ENCODE measurements at regions not wholly inside any gene's neighbourhood (a gene's known extent, or its start where the extent isn't known, plus 50 kb on each side); places are given as distances from the start of the nearest gene placed in this dataset.

GRCh38 chr6:144580771-144581170 is 295.6 kb downstream of the UTRN start:
- DNase-seq (ENCODE audit: low read depth) = no peak

- DNase-seq (ENCODE audit: low read depth) = peak; percentile 66
Observed at GRCh38 chr6:144581812-144582537, 296.8 kb downstream of the UTRN start.

- peak; percentile 39 for DNase-seq (ENCODE audit: low read depth)
Observed at GRCh38 chr6:144582939-144583613, 297.9 kb downstream of the UTRN start.

- no peak for DNase-seq (ENCODE audit: low read depth)
Observed at GRCh38 chr6:144583614-144583954, 298.4 kb downstream of the UTRN start.

GRCh38 chr6:144585217-144585814 is 300.2 kb downstream of the UTRN start:
- peak; percentile 38 for DNase-seq (ENCODE audit: low read depth)

GRCh38 chr6:144586986-144587385 is 301.9 kb downstream of the UTRN start:
- DNase-seq (ENCODE audit: low read depth) = no peak

GRCh38 chr6:144588697-144589325 is 303.7 kb downstream of the UTRN start:
- peak; percentile 55 for DNase-seq (ENCODE audit: low read depth)

GRCh38 chr6:144590532-144590931 is 305.4 kb downstream of the UTRN start:
- no peak for DNase-seq (ENCODE audit: low read depth)

- no peak for DNase-seq (ENCODE audit: low read depth)
Observed at GRCh38 chr6:144593392-144593791, 308.3 kb downstream of the UTRN start.

GRCh38 chr6:144594585-144594984 is 309.4 kb downstream of the UTRN start:
- DNase-seq (ENCODE audit: low read depth) = no peak

GRCh38 chr6:144595266-144595665 is 310.1 kb downstream of the UTRN start:
- no peak for DNase-seq (ENCODE audit: low read depth)

GRCh38 chr6:144597511-144597910 is 312.4 kb downstream of the UTRN start:
- DNase-seq (ENCODE audit: low read depth) = no peak

- DNase-seq (ENCODE audit: low read depth) = no peak
Observed at GRCh38 chr6:144599615-144600014, 314.5 kb downstream of the UTRN start.

- no peak for DNase-seq (ENCODE audit: low read depth)
Observed at GRCh38 chr6:144601221-144601620, 316.1 kb downstream of the UTRN start.

- no peak for DNase-seq (ENCODE audit: low read depth)
Observed at GRCh38 chr6:144602523-144603180, 317.5 kb downstream of the UTRN start.

GRCh38 chr6:144606083-144606482 is 320.9 kb downstream of the UTRN start:
- DNase-seq (ENCODE audit: low read depth) = no peak

GRCh38 chr6:144607998-144608735 is 323.0 kb downstream of the UTRN start:
- no peak for DNase-seq (ENCODE audit: low read depth)

- no peak for DNase-seq (ENCODE audit: low read depth)
Observed at GRCh38 chr6:144612811-144613210, 327.7 kb downstream of the UTRN start.

GRCh38 chr6:144613859-144614258 is 328.7 kb downstream of the UTRN start:
- no peak for DNase-seq (ENCODE audit: low read depth)

GRCh38 chr6:144615870-144616269 is 330.7 kb downstream of the UTRN start:
- no peak for DNase-seq (ENCODE audit: low read depth)

- peak; percentile 69 for DNase-seq (ENCODE audit: low read depth)
Observed at GRCh38 chr6:144617191-144617590, 332.1 kb downstream of the UTRN start.

GRCh38 chr6:144617708-144618107 is 332.6 kb downstream of the UTRN start:
- no peak for DNase-seq (ENCODE audit: low read depth)

Measured in fibroblast of gingiva (primary cell).